Neural cell (in vitro differentiated cells): ENCODE measurements at regions not wholly inside any gene's neighbourhood (a gene's known extent, or its start where the extent isn't known, plus 50 kb on each side); places are given as distances from the start of the nearest gene placed in this dataset.

ENCODE experiments used
- H2AFZ ChIP-seq: fragments of 200-600, 300-800 bp; sonication (generic), shearing (Covaris generic); 2 replicates; pipeline ENCODE4 v1.6.0; 2014; ENCODE audit warnings: low read depth, mild to moderate bottlenecking, antibody characterized with exemption, low read length, moderate library complexity
- H3F3A ChIP-seq: fragments of 200-600 bp; shearing (Covaris generic); 2 replicates; pipeline ENCODE4 v1.6.1; 2016; ENCODE audit warnings: mild to moderate bottlenecking, moderate library complexity, mixed read lengths, antibody characterized with exemption, low read length; ENCODE audit not compliant: insufficient read depth, poor library complexity, severe bottlenecking
- H3K27ac ChIP-seq: fragments of 200-600, 300-800 bp; sonication (generic), shearing (Covaris generic); 2 replicates; pipeline ENCODE4 v1.5.1; 2014; ENCODE audit warnings: mild to moderate bottlenecking, low read length, moderate library complexity
- H3K27me3 ChIP-seq: fragments of 300-800, 200-600 bp; sonication (generic), shearing (Covaris generic); 2 replicates; pipeline ENCODE4 v1.6.0; 2014; ENCODE audit warnings: mild to moderate bottlenecking, low read depth, low read length, moderate library complexity; ENCODE audit not compliant: insufficient read depth
- H3K36me3 ChIP-seq: fragments of 300-800, 200-600 bp; sonication (generic), shearing (Covaris generic); 2 replicates; pipeline ENCODE4 v1.5.1; 2014; ENCODE audit warnings: mild to moderate bottlenecking, antibody characterized with exemption, low read length, moderate library complexity; ENCODE audit not compliant: insufficient read depth
- H3K4me2 ChIP-seq: fragments of 300-800, 200-600 bp; sonication (generic), shearing (Covaris generic); 2 replicates; pipeline ENCODE4 v1.6.0; 2014; ENCODE audit warnings: mild to moderate bottlenecking, low read length
- H3K4me3 ChIP-seq: fragments of 300-800, 200-600 bp; sonication (generic), shearing (Covaris generic); 2 replicates; pipeline ENCODE4 v1.5.1; 2014; ENCODE audit warnings: mild to moderate bottlenecking, low read length, moderate library complexity
- H3K79me2 ChIP-seq: fragments of 200-600 bp; shearing (Covaris generic); replicated peaks from 2 replicates; pipeline ENCODE4 v1.6.0; 2014; ENCODE audit warnings: mild to moderate bottlenecking, low read length, moderate library complexity; ENCODE audit not compliant: insufficient read depth
- H3K9ac ChIP-seq: fragments of 300-800, 200-600 bp; sonication (generic), shearing (Covaris generic); 2 replicates; pipeline ENCODE4 v1.6.1; 2016; ENCODE audit warnings: mild to moderate bottlenecking, low read length, mixed read lengths
- H3K9me2 ChIP-seq: fragments of 200-600 bp; shearing (Covaris generic); 2 replicates; pipeline ENCODE4 v1.6.1; 2016; ENCODE audit warnings: mild to moderate bottlenecking, low read length, mixed read lengths; ENCODE audit not compliant: insufficient read depth
- H3K9me3 ChIP-seq: fragments of 200-600, 300-800 bp; sonication (generic), shearing (Covaris generic); 2 replicates; pipeline ENCODE4 v1.6.1; 2016; ENCODE audit warnings: mild to moderate bottlenecking, mixed run types, low read length, moderate library complexity, mixed read lengths
- H4K20me1 ChIP-seq: fragments of 200-600 bp; shearing (Covaris generic); 2 replicates; pipeline ENCODE4 v1.6.1; 2016; ENCODE audit warnings: mild to moderate bottlenecking, mixed run types; ENCODE audit not compliant: insufficient read depth
- EP300 ChIP-seq: fragments of 450-650 bp; conservative IDR thresholded peaks from 2 replicates; pipeline ENCODE4 v1.6.1; 2014; ENCODE audit warnings: antibody characterized with exemption, mild to moderate bottlenecking, moderate library complexity; ENCODE audit not compliant: poor library complexity, severe bottlenecking
- EZH2 ChIP-seq: fragments of 200-600, 300-800 bp; shearing (Covaris generic), sonication (generic); IDR thresholded peaks from 2 replicates; pipeline ENCODE4 v1.6.1; 2014; ENCODE audit warnings: antibody characterized with exemption, low read length, borderline replicate concordance, mild to moderate bottlenecking; ENCODE audit not compliant: insufficient read depth, poor library complexity, severe bottlenecking
- MXI1 ChIP-seq: fragments of 450-650 bp; conservative IDR thresholded peaks from 2 replicates; pipeline ENCODE4 v1.6.1; 2014; ENCODE audit warnings: antibody characterized with exemption, mild to moderate bottlenecking; ENCODE audit not compliant: poor library complexity, severe bottlenecking
- POLR2AphosphoS5 ChIP-seq: IDR thresholded peaks from 2 replicates; pipeline ENCODE4 v1.6.1; 2012
- RAD21 ChIP-seq: fragments of 450-650 bp; conservative IDR thresholded peaks from 2 replicates; pipeline ENCODE4 v1.6.1; 2014; ENCODE audit warnings: antibody characterized with exemption, mild to moderate bottlenecking, moderate library complexity
- SMC3 ChIP-seq: fragments of 450-650 bp; conservative IDR thresholded peaks from 2 replicates; pipeline ENCODE4 v1.6.1; 2014; ENCODE audit warnings: antibody characterized with exemption, mild to moderate bottlenecking, moderate library complexity; ENCODE audit not compliant: poor library complexity
- TAF1 ChIP-seq: IDR thresholded peaks from 2 replicates; pipeline ENCODE4 v1.6.1; 2012; ENCODE audit warnings: low read depth
- TF ChIP-seq, protein P1 (sequence below): IDR thresholded peaks from 2 replicates; pipeline ENCODE4 v1.6.1; 2012; ENCODE audit warnings: borderline replicate concordance
- TF ChIP-seq, protein P2 (sequence below): fragments of 450-650 bp; IDR thresholded peaks from 2 replicates; pipeline ENCODE4 v1.5.1; 2014; ENCODE audit warnings: antibody characterized with exemption, mild to moderate bottlenecking, moderate library complexity; ENCODE audit not compliant: poor library complexity, severe bottlenecking

DNA sequence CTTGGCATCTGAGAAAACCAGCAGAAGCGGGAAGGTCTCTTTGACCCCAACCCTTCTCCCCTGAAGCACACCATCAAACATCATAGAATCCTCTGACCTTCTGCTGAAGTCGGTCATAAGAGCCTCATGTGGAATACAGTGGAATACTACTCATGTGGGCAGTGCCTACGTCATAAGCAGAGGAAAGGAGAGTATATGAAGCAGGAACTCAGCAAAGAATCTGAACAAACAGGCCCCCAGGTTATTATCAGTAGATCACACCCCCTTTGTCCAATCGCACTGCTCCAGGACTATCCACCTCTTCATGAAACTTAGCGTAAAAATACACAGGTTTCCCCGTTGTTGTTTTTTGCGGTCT, 394.1 kb upstream of the PROK2 start:
- Histone ChIP-seq H2AFZ (no peak overlapping the region), H3K36me3 (no peaks in the 10 kb centered on the region), H3K79me2 (no peaks in the 10 kb centered on the region), H3F3A (no peaks in the 10 kb centered on the region), H3K9me2 (no peaks in the 10 kb centered on the region), H3K27me3 (no peaks in the 10 kb centered on the region), H3K9ac (no peak overlapping the region), H3K27ac (no peak overlapping the region), H3K4me3 (no peak overlapping the region), H4K20me1 (no peaks in the 10 kb centered on the region), H3K9me3 (peaks cover 3% of the 10 kb centered on the region), H3K4me2 (no peak overlapping the region)
- TF ChIP-seq, protein P1, sequence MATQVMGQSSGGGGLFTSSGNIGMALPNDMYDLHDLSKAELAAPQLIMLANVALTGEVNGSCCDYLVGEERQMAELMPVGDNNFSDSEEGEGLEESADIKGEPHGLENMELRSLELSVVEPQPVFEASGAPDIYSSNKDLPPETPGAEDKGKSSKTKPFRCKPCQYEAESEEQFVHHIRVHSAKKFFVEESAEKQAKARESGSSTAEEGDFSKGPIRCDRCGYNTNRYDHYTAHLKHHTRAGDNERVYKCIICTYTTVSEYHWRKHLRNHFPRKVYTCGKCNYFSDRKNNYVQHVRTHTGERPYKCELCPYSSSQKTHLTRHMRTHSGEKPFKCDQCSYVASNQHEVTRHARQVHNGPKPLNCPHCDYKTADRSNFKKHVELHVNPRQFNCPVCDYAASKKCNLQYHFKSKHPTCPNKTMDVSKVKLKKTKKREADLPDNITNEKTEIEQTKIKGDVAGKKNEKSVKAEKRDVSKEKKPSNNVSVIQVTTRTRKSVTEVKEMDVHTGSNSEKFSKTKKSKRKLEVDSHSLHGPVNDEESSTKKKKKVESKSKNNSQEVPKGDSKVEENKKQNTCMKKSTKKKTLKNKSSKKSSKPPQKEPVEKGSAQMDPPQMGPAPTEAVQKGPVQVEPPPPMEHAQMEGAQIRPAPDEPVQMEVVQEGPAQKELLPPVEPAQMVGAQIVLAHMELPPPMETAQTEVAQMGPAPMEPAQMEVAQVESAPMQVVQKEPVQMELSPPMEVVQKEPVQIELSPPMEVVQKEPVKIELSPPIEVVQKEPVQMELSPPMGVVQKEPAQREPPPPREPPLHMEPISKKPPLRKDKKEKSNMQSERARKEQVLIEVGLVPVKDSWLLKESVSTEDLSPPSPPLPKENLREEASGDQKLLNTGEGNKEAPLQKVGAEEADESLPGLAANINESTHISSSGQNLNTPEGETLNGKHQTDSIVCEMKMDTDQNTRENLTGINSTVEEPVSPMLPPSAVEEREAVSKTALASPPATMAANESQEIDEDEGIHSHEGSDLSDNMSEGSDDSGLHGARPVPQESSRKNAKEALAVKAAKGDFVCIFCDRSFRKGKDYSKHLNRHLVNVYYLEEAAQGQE, result no peak
- TF ChIP-seq MXI1 (no peak), POLR2AphosphoS5 (no peak), SMC3 (no peak), TAF1 (no peak), EZH2 (no peak), EP300 (no peak), RAD21 (no peak)
- TF ChIP-seq, protein P2, sequence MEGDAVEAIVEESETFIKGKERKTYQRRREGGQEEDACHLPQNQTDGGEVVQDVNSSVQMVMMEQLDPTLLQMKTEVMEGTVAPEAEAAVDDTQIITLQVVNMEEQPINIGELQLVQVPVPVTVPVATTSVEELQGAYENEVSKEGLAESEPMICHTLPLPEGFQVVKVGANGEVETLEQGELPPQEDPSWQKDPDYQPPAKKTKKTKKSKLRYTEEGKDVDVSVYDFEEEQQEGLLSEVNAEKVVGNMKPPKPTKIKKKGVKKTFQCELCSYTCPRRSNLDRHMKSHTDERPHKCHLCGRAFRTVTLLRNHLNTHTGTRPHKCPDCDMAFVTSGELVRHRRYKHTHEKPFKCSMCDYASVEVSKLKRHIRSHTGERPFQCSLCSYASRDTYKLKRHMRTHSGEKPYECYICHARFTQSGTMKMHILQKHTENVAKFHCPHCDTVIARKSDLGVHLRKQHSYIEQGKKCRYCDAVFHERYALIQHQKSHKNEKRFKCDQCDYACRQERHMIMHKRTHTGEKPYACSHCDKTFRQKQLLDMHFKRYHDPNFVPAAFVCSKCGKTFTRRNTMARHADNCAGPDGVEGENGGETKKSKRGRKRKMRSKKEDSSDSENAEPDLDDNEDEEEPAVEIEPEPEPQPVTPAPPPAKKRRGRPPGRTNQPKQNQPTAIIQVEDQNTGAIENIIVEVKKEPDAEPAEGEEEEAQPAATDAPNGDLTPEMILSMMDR, result no peak

DNA sequence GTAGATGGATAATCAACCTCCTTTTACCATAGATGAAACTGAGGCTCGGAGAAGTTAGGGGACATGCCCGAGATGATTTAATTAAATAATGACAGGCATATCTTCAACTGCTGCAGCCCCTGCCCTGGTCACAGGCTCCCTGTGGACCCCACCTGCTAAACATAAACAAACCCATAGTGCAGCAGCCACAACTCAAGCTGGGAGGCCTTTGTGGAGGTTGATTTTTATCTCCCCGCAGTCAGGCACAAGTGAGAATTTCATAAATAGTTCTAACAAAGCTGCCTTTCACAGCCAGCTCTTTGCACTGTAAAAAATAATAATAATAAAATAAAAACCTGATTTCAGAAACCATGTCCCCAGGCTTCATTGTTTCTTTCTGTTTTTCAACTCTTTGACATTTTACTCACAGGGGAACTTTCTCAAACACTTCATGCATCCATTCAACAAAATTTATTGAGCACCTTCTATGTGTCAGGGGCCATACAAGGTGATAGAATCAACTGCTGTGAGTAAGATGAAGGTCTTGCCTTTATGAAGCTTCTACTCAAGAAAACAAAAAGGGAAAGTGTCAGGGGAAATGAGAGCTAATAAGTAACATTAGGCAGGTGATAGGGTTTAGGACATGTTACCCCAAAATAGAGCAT, 393.6 kb upstream of the PROK2 start:
- Histone ChIP-seq H3K27ac (no peak overlapping the region), H3K4me2 (no peak overlapping the region), H3K36me3 (no peaks in the 10 kb centered on the region), H3K4me3 (no peak overlapping the region), H3K9me2 (no peaks in the 10 kb centered on the region), H4K20me1 (no peaks in the 10 kb centered on the region), H2AFZ (no peak overlapping the region), H3F3A (no peaks in the 10 kb centered on the region), H3K9me3 (peaks cover 3% of the 10 kb centered on the region), H3K9ac (no peak overlapping the region), H3K27me3 (no peaks in the 10 kb centered on the region), H3K79me2 (no peaks in the 10 kb centered on the region)
- TF ChIP-seq SMC3 (no peak), EZH2 (no peak), EP300 (no peak), POLR2AphosphoS5 (no peak), MXI1 (no peak), TAF1 (no peak), RAD21 (no peak)
- TF ChIP-seq, protein P2, result no peak
- TF ChIP-seq, protein P1, result no peak
